ENCODE measurements at regions not wholly inside any gene's neighbourhood (a gene's known extent, or its start where the extent isn't known, plus 50 kb on each side); places are given as distances from the start of the nearest gene placed in this dataset.
"Not testable (repeated sequence)": the region's sequence is repeated elsewhere in the genome, so short reads cannot be mapped to it uniquely, and the experiment has no call there.

DNA sequence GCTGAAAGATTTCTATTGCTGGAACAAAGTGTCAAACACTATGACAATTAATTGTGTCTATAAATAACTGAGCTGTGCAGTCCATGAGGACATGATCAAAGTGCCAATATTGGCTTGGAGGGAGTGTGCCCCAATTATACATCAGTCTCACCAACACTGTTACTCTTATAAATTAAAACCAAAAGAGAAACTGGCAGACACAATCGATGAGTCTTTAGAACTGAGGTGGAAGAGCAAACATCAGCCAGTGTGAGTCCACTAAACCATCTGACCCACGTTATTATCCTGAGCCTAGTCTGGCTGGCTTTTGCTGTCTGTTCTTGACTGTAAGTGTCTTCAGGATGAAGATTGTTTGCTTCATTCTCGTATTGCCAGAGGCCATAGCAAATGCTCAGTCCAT, 98.9 kb downstream of the OLIG3 start:
- DNase-seq, result no peak
- H3K9me3 ChIP-seq (ENCODE audit: severe bottlenecking), result no peaks in the 10 kb centered on the region
- no peak overlapping the region for H3K4me3 ChIP-seq (ENCODE audit: low read depth, low read length)
- H3K27me3 ChIP-seq (ENCODE audit: insufficient read depth, low read depth, severe bottlenecking), result no peaks in the 10 kb centered on the region
- no peaks in the 10 kb centered on the region for H3K36me3 ChIP-seq
- TF ChIP-seq, protein P1, sequence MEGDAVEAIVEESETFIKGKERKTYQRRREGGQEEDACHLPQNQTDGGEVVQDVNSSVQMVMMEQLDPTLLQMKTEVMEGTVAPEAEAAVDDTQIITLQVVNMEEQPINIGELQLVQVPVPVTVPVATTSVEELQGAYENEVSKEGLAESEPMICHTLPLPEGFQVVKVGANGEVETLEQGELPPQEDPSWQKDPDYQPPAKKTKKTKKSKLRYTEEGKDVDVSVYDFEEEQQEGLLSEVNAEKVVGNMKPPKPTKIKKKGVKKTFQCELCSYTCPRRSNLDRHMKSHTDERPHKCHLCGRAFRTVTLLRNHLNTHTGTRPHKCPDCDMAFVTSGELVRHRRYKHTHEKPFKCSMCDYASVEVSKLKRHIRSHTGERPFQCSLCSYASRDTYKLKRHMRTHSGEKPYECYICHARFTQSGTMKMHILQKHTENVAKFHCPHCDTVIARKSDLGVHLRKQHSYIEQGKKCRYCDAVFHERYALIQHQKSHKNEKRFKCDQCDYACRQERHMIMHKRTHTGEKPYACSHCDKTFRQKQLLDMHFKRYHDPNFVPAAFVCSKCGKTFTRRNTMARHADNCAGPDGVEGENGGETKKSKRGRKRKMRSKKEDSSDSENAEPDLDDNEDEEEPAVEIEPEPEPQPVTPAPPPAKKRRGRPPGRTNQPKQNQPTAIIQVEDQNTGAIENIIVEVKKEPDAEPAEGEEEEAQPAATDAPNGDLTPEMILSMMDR (IDR thresholded peaks at IDR 0.05; ENCODE audit: low read depth, low read length), result no peak
- H3K27ac ChIP-seq, result no peak overlapping the region

GRCh38 chr6:137391061-137391814, 103.0 kb downstream of the OLIG3 start:
- TF ChIP-seq, protein P1 (IDR thresholded peaks at IDR 0.05; ENCODE audit: low read depth, low read length), result no peak
- no peak for DNase-seq
- no peak overlapping the region for H3K4me3 ChIP-seq (ENCODE audit: low read depth, low read length)
- H3K36me3 ChIP-seq, result no peaks in the 10 kb centered on the region
- no peaks in the 10 kb centered on the region for H3K27me3 ChIP-seq (ENCODE audit: insufficient read depth, low read depth, severe bottlenecking)
- no peaks in the 10 kb centered on the region for H3K9me3 ChIP-seq (ENCODE audit: severe bottlenecking)
- no peak overlapping the region for H3K27ac ChIP-seq

- H3K27me3 ChIP-seq (ENCODE audit: insufficient read depth, low read depth, severe bottlenecking), result no peaks in the 10 kb centered on the region
- H3K36me3 ChIP-seq, result no peaks in the 10 kb centered on the region
- H3K4me3 ChIP-seq (ENCODE audit: low read depth, low read length), result no peak overlapping the region
- TF ChIP-seq, protein P1 (IDR thresholded peaks at IDR 0.05; ENCODE audit: low read depth, low read length), result no peak
- no peak for DNase-seq
- no peaks in the 10 kb centered on the region for H3K9me3 ChIP-seq (ENCODE audit: severe bottlenecking)
- no peak overlapping the region for H3K27ac ChIP-seq
Observed at GRCh38 chr6:137390334-137390733, 103.9 kb downstream of the OLIG3 start.

- DNase-seq, result no peak
- H3K36me3 ChIP-seq, result no peaks in the 10 kb centered on the region
- H3K4me3 ChIP-seq (ENCODE audit: low read depth, low read length), result no peak overlapping the region
- TF ChIP-seq, protein P1 (IDR thresholded peaks at IDR 0.05; ENCODE audit: low read depth, low read length), result no peak
- no peaks in the 10 kb centered on the region for H3K27me3 ChIP-seq (ENCODE audit: insufficient read depth, low read depth, severe bottlenecking)
- H3K9me3 ChIP-seq (ENCODE audit: severe bottlenecking), result no peaks in the 10 kb centered on the region
- H3K27ac ChIP-seq, result no peak overlapping the region
Observed at GRCh38 chr6:137389150-137389704, 105.0 kb downstream of the OLIG3 start.

DNA sequence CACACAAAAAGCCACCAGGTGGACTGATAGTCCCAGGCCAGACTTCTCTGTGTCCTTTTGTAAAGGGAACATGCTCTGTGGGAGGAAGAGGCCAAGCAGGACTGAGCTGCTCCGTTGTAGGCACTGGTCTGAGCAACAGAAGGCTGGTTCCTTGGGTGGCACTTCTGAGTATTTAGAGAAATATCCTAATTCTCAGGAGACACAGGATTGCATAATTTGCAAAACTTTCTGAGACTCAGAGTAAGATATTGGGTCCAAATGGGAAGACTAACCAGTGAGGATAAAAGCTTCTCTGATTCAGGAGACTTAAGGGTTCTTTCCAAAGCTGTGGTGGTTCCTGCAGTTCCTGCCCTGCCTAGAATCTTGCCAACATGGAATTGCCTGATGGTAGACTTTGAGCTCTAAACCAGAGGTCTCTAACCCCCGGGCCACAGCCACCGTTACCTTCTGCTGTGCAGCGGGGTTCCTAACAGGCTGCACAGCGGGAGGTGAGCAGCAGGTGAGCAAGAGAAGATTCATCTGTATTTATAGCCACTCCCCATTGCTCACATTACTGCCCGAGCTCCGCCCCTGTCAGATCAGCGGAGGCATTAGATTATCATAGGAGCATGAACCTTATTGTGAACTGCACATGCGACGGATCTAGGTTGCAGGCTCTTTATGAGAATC, 107.0 kb downstream of the OLIG3 start:
- TF ChIP-seq, protein P1 (IDR thresholded peaks at IDR 0.05; ENCODE audit: low read depth, low read length), result no peak
- Histone ChIP-seq H3K4me3 (ENCODE audit: low read depth, low read length) (no peak overlapping the region), H3K36me3 (no peaks in the 10 kb centered on the region), H3K27me3 (ENCODE audit: insufficient read depth, low read depth, severe bottlenecking) (no peaks in the 10 kb centered on the region), H3K9me3 (ENCODE audit: severe bottlenecking) (no peaks in the 10 kb centered on the region), H3K27ac (no peak overlapping the region)
- DNase-seq, result no peak

- not testable (repeated sequence) for H3K9me3 ChIP-seq (ENCODE audit: severe bottlenecking); H3K27ac ChIP-seq; H3K27me3 ChIP-seq (ENCODE audit: insufficient read depth, low read depth, severe bottlenecking); H3K4me3 ChIP-seq (ENCODE audit: low read depth, low read length); DNase-seq; H3K36me3 ChIP-seq
Observed at GRCh38 chr6:137383287-137383686, 110.9 kb downstream of the OLIG3 start.
